ENCODE measurements at regions not wholly inside any gene's neighbourhood (a gene's known extent, or its start where the extent isn't known, plus 50 kb on each side); places are given as distances from the start of the nearest gene placed in this dataset.

DNA sequence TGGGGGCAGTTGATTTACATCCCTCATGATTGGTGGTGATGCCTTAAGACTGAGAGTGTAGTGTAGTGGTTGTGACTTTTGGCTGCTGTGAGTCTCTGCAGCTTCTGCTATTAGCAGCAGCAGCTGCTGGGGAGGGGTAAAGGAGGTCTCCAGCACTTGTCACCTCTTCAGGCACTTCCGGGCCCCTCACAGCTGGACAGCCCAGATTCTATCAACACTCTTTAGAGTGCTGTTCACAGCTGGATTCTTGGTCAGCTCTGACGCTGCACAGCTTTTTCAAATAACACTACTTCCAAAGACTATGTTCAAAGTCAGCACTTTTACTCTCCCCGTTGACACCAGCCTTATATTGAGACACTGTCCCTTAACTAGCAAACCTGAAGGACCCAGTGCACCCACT, 396.0 kb downstream of the MEIS1 start:
- TF ChIP-seq, protein P1, sequence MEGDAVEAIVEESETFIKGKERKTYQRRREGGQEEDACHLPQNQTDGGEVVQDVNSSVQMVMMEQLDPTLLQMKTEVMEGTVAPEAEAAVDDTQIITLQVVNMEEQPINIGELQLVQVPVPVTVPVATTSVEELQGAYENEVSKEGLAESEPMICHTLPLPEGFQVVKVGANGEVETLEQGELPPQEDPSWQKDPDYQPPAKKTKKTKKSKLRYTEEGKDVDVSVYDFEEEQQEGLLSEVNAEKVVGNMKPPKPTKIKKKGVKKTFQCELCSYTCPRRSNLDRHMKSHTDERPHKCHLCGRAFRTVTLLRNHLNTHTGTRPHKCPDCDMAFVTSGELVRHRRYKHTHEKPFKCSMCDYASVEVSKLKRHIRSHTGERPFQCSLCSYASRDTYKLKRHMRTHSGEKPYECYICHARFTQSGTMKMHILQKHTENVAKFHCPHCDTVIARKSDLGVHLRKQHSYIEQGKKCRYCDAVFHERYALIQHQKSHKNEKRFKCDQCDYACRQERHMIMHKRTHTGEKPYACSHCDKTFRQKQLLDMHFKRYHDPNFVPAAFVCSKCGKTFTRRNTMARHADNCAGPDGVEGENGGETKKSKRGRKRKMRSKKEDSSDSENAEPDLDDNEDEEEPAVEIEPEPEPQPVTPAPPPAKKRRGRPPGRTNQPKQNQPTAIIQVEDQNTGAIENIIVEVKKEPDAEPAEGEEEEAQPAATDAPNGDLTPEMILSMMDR (IDR thresholded peaks at IDR 0.05; ENCODE audit: low read depth, low read length, poor library complexity, severe bottlenecking): no peak
- TF ChIP-seq EZH2phosphoT487 (IDR thresholded peaks at IDR 0.05; ENCODE audit: borderline replicate concordance, low read length): no peak
